Stomach (tissue), 8 donors: ENCODE measurements at regions not wholly inside any gene's neighbourhood (a gene's known extent, or its start where the extent isn't known, plus 50 kb on each side); places are given as distances from the start of the nearest gene placed in this dataset.

Source experiments
- DNase-seq, 2 donors: peaks; one replicate each; pipeline versions ENCODE4 v3.0.0 to v3.0.0-alpha.2; 2013 to 2019
- H3K27ac ChIP-seq, 5 donors: fragments of 200-600 bp in 4 of 5; sonication (generic) in 4 of 5; one replicate each; pipeline ENCODE4 v1.5.1; 2013 to 2019; ENCODE audit warnings: mild to moderate bottlenecking in 1 of 5, moderate library complexity in 1 of 5
- H3K27me3 ChIP-seq, 3 donors: fragments of 200-600 bp; sonication (generic); one replicate each; pipeline ENCODE4 v1.5.1; 2017 to 2019; ENCODE audit warnings: mixed run types in 1 of 3
- H3K36me3 ChIP-seq, 4 donors: fragments of 200-600 bp; sonication (generic); 1 replicate in 3 of 4; 2 replicates in 1 of 4; pipeline ENCODE4 v1.5.1; 2016 to 2019
- H3K4me1 ChIP-seq, 4 donors: fragments of 200-600 bp; sonication (generic); one replicate each; pipeline ENCODE4 v1.5.1; 2016 to 2019
- H3K4me3 ChIP-seq, 4 donors: fragments of 200-600 bp; sonication (generic) in 3 of 4; one replicate each; pipeline ENCODE4 v1.5.1; 2016 to 2019; ENCODE audit warnings: mild to moderate bottlenecking in 1 of 4
- H3K9me3 ChIP-seq, 4 donors: fragments of 200-600 bp; sonication (generic); one replicate each; pipeline ENCODE4 v1.5.1; 2016 to 2019
- EP300 ChIP-seq: sonication (generic); formaldehyde crosslinking; IDR thresholded peaks from one replicate; pipeline ENCODE4 v1.6.1; 2017; ENCODE audit warnings: antibody characterized with exemption
- POLR2A ChIP-seq, 4 donors: fragments of 450-650 bp; IDR thresholded peaks; one replicate each; pipeline ENCODE4 v1.6.1; 2016; ENCODE audit warnings: antibody characterized with exemption in 4 of 4, control low read depth in 2 of 4, mild to moderate bottlenecking in 1 of 4, moderate library complexity in 1 of 4
- POLR2AphosphoS5 ChIP-seq, 3 donors: sonication (generic); formaldehyde crosslinking; IDR thresholded peaks; one replicate each; pipeline ENCODE4 v1.6.1; 2016; ENCODE audit warnings: antibody characterized with exemption in 3 of 3
- WGBS, 5 donors: extraction: QIAGEN DNeasy Blood & Tissue Kit in 3 of 5; methylation state at CpG; one replicate each; pipeline versions ENCODE4 v1.1.5 to v1.1.7; 2013 to 2018; 5-methylcytosine and 5-hydroxymethylcytosine counted together
- intact Hi-C: fragments of 100-400 bp; cut with DNase I; formaldehyde crosslinking; loops from one replicate; pipeline ENCODE4 v1.15.1; 2023; ENCODE audit warnings: low total_unique reads
- TF ChIP-seq, protein P1 (sequence below), 7 experiments: fragments of 450-650 bp in 4 of 7; fragments of 200-600 bp in 3 of 7; sonication (generic) in 3 of 7; IDR thresholded peaks; one replicate each; pipeline ENCODE4 v1.5.1; 2016 to 2019; ENCODE audit warnings: antibody characterized with exemption in 7 of 7, control low read depth in 2 of 7, mild to moderate bottlenecking in 1 of 7
- donor health status: healthy with polysubstance abuse.
- donor health status: Bipolar disorder and iron deficiency.
- donor health status: healthy.

DNA sequence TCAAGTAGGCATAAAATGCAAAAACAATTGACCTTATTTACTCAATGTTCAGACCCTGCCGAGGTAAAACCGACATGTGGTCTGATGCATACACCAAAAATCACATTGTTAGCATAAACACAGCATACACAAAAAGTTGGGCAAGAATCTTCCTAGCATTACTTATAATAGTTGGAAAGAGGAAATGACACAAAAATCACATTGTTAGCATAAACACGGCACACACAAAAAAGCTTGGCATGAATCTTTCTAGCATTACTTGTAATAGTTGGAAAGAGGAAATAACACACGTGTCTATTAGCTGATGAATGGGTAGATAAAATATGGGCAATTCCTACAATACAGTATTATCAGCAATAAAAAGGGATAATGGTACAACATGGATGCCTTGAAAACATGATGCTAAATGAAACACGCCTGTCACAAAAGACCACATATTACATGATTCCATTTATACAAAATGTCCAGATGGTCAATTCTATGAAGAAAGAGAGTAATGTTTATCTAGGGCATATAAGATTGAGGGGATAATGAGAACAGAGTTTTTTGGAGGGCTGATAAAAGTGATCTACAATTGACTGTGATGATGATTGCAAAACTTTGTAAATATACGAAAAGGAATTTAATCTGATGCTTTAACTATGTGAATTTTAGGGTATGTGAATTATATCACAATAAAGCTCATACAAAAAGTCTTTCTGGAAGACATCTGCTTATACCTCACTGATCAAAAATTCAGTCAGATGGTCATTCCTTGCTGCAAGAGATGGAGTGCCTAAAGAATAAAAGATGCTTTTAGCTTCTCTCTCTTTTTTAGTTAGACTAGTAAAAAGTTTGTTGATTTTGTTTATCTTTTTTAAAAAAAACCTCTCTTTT lies 1019.5 kb upstream of the CITED2 start:
- H3K4me3 ChIP-seq = no peak overlapping the region
- H3K27ac ChIP-seq = no peak overlapping the region
- no peaks in the 10 kb centered on the region for H3K4me1 ChIP-seq
- peak in 1 of 2 donors; percentile 9 for DNase-seq
- WGBS, 5 donors = 47 to 55% (median 52%) methylated on average over 6 of the region's 6 CpGs
- intact Hi-C loops = no loop called here
- TF ChIP-seq POLR2AphosphoS5 (IDR thresholded peaks at IDR 0.05) = no peak
- TF ChIP-seq POLR2A (IDR thresholded peaks at IDR 0.05) = no peak
- no peak for TF ChIP-seq EP300
- TF ChIP-seq, protein P1, sequence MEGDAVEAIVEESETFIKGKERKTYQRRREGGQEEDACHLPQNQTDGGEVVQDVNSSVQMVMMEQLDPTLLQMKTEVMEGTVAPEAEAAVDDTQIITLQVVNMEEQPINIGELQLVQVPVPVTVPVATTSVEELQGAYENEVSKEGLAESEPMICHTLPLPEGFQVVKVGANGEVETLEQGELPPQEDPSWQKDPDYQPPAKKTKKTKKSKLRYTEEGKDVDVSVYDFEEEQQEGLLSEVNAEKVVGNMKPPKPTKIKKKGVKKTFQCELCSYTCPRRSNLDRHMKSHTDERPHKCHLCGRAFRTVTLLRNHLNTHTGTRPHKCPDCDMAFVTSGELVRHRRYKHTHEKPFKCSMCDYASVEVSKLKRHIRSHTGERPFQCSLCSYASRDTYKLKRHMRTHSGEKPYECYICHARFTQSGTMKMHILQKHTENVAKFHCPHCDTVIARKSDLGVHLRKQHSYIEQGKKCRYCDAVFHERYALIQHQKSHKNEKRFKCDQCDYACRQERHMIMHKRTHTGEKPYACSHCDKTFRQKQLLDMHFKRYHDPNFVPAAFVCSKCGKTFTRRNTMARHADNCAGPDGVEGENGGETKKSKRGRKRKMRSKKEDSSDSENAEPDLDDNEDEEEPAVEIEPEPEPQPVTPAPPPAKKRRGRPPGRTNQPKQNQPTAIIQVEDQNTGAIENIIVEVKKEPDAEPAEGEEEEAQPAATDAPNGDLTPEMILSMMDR (IDR thresholded peaks at IDR 0.05) = no peak
- H3K36me3 ChIP-seq = no peaks in the 10 kb centered on the region
- H3K9me3 ChIP-seq = no peaks in the 10 kb centered on the region
- no peaks in the 10 kb centered on the region for H3K27me3 ChIP-seq

DNA sequence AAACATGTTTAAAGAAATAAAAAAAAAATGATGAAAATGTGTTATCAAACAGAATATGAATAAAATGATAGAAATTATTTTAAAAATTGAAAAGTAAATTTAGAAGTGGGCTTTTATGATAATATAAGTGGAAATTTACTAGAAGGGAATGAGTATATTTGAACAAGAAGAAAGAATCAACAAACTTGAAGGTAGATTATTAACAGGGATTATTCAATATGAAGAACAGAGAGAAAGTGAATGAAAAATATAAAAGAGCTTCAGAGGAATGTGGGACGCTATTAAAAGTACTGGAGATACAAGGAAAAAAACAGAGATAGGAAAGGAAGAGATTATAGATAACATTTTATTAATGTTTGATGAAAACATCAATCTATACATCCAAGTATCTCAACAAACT lies 1014.4 kb upstream of the CITED2 start:
- no peaks in the 10 kb centered on the region for H3K36me3 ChIP-seq
- H3K4me1 ChIP-seq = no peaks in the 10 kb centered on the region
- no peak for DNase-seq
- no peaks in the 10 kb centered on the region for H3K27me3 ChIP-seq
- TF ChIP-seq, protein P1 (IDR thresholded peaks at IDR 0.05) = no peak
- TF ChIP-seq EP300 (no peak), POLR2A (IDR thresholded peaks at IDR 0.05) (no peak), POLR2AphosphoS5 (IDR thresholded peaks at IDR 0.05) (no peak)
- H3K9me3 ChIP-seq = peaks cover 0 to 10% (median 4%) of the 10 kb centered on the region in 4 donors
- H3K4me3 ChIP-seq = no peak overlapping the region
- WGBS, 5 donors = 50 to 72% (median 58%) methylated on average over 1 of the region's 1 CpG
- no peak overlapping the region for H3K27ac ChIP-seq
- intact Hi-C loops = no loop called here

DNA sequence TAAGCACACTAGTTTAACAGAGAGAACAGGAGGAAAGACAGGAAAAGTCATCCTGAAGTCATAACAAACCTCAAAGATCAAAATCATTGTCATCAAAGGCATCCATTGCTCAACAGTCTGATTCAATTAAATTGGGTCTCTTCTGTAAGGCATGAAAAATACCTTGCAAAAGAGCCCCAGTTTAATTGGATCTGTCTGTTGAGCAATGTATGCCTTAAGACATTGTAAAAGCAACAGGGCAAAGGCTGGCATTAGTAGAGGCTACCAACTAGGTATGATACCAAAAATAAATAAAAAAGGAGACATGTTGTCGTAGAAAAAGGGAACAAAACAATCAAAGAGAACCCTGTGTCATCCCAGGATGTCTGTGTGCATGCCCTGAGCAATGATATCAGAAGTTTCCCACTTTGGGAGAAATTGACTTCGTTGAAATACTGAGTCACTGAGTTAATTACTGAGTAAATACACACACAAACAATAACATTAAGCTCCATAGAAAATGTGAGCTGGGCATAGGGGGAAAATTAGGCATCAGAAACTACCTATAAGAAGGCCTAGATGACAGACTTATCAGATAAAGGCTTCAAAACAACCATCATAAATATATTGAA lies 1013.8 kb upstream of the CITED2 start:
- Histone ChIP-seq H3K9me3 (peaks cover 0 to 10% (median 4%) of the 10 kb centered on the region in 4 donors), H3K27ac (no peak overlapping the region)

DNA sequence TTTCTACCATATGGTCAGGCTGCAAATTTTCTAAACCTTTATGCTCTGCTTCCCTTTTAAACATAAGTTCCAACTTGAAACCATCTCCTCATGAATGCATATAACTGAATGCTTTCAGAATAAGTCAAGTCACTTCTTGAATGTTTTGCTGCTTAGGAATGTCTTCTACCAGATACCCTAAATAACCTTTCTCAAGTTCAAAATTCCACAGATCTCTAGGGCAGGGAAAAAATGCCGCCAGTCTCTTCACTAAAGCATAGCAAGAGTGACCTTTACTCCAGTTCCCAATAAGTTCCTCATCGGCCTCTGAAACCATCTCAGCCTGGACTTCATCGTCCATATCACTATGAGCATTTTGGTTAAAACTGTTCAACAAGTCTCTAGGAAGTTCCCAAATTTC lies 1011.2 kb upstream of the CITED2 start:
- Histone ChIP-seq H3K27me3 (no peaks in the 10 kb centered on the region), H3K4me3 (no peak overlapping the region), H3K36me3 (no peaks in the 10 kb centered on the region), H3K27ac (no peak overlapping the region), H3K4me1 (no peaks in the 10 kb centered on the region), H3K9me3 (peaks cover 0 to 10% (median 4%) of the 10 kb centered on the region in 4 donors)
- intact Hi-C loops = no loop called here
- TF ChIP-seq, protein P1 (IDR thresholded peaks at IDR 0.05) = no peak
- no peak for TF ChIP-seq POLR2A (IDR thresholded peaks at IDR 0.05)
- no peak for TF ChIP-seq POLR2AphosphoS5 (IDR thresholded peaks at IDR 0.05)
- TF ChIP-seq EP300 = no peak
- DNase-seq = no peak
- WGBS, 5 donors = 89 to 96% (median 95%) methylated on average over 3 of the region's 3 CpGs

More for the DNA sequence above, 1013.8 kb upstream of the CITED2 start:
- no peak for TF ChIP-seq EP300
- TF ChIP-seq, protein P1 (IDR thresholded peaks at IDR 0.05) = no peak
- no peak for TF ChIP-seq POLR2AphosphoS5 (IDR thresholded peaks at IDR 0.05)
- no peak for TF ChIP-seq POLR2A (IDR thresholded peaks at IDR 0.05)
- Histone ChIP-seq H3K4me3 (no peak overlapping the region), H3K36me3 (no peaks in the 10 kb centered on the region), H3K27me3 (no peaks in the 10 kb centered on the region), H3K4me1 (no peaks in the 10 kb centered on the region)
- intact Hi-C loops = no loop called here
- WGBS, 5 donors = 48 to 68% (median 56%) methylated on average over 2 of the region's 2 CpGs
- no peak for DNase-seq
